SK-N-SH (cell line): ENCODE measurements at regions not wholly inside any gene's neighbourhood (a gene's known extent, or its start where the extent isn't known, plus 50 kb on each side); places are given as distances from the start of the nearest gene placed in this dataset.

Experiments used
- CTCF ChIA-PET: fragments of 300-600, 350-600 bp; formaldehyde crosslinking; extraction: SDS; loops from one replicate; lab custom pipeline; 2021; lab: Yijun Ruan, JAX
- POLR2A ChIA-PET: fragments of 350-600 bp; sonication (Branson Sonifier 250); formaldehyde crosslinking; extraction: SDS; loops from one replicate; lab custom pipeline; 2020; ENCODE audit warnings: antibody characterized with exemption, inconsistent platforms; lab: Yijun Ruan, JAX
- DNase-seq: peaks from one replicate; pipeline ENCODE4 v3.0.0; 2012
- H2AFZ ChIP-seq: fragments of 200-600 bp; sonication (generic); 2 replicates; pipeline ENCODE4 v1.8.1; 2016; ENCODE audit warnings: antibody characterized with exemption, mild to moderate bottlenecking, low read depth
- H3F3A ChIP-seq: fragments of 200-600 bp; sonication (generic); replicated peaks from 2 replicates; pipeline ENCODE3; 2016; ENCODE audit warnings: antibody characterized with exemption, mild to moderate bottlenecking; ENCODE audit not compliant: insufficient read depth
- H3K27ac ChIP-seq, 2 experiments: fragments of 200-500 bp in 1 of 2; fragments of 200-600 bp in 1 of 2; sonication (Bioruptor generic) in 1 of 2; sonication (generic), shearing (Covaris generic) in 1 of 2; 2 replicates each; pipeline versions ENCODE4 v1.5.1 to v1.6.1; 2014 to 2016; ENCODE audit warnings: low read depth in 2 of 2, inconsistent platforms in 1 of 2, low read length in 1 of 2, mild to moderate bottlenecking in 1 of 2, mixed read lengths in 1 of 2
- H3K27me3 ChIP-seq: fragments of 200-600 bp; sonication (generic), shearing (Covaris generic); 2 replicates; pipeline ENCODE4 v1.6.1; 2016; ENCODE audit warnings: mixed run types; ENCODE audit not compliant: insufficient read depth
- H3K36me3 ChIP-seq, 2 experiments: fragments of 200-500 bp in 1 of 2; fragments of 200-600 bp in 1 of 2; sonication (Bioruptor generic) in 1 of 2; sonication (generic) in 1 of 2; replicated peaks in 1 of 2; 2 replicates each; pipeline versions ENCODE3 to v1.5.1; 2014 to 2016; ENCODE audit warnings: low read length in 1 of 2, mild to moderate bottlenecking in 1 of 2; ENCODE audit not compliant: insufficient read depth in 2 of 2, control insufficient read depth in 1 of 2
- H3K4me1 ChIP-seq, 2 experiments: fragments of 200-500 bp in 1 of 2; fragments of 200-600 bp in 1 of 2; sonication (Bioruptor generic) in 1 of 2; sonication (generic), shearing (Covaris generic) in 1 of 2; 2 replicates each; pipeline versions ENCODE4 v1.5.1 to v1.6.1; 2014 to 2016; ENCODE audit warnings: low read depth in 1 of 2, low read length in 1 of 2, mixed run types in 1 of 2; ENCODE audit not compliant: insufficient read depth in 2 of 2, control insufficient read depth in 1 of 2
- H3K4me2 ChIP-seq: fragments of 200-600 bp; sonication (generic), shearing (Covaris generic); 2 replicates; pipeline ENCODE4 v1.6.1; 2017; ENCODE audit warnings: mixed run types
- H3K4me3 ChIP-seq, 2 experiments: fragments of 200-500 bp in 1 of 2; fragments of 200-600 bp in 1 of 2; sonication (Bioruptor generic) in 1 of 2; sonication (generic), shearing (Covaris generic) in 1 of 2; 2 replicates each; pipeline versions ENCODE4 v1.5.1 to v1.8.1; 2014 to 2016; ENCODE audit warnings: low read depth in 2 of 2, inconsistent platforms in 1 of 2, low read length in 1 of 2, mild to moderate bottlenecking in 1 of 2, mixed read lengths in 1 of 2, moderate library complexity in 1 of 2
- H3K79me2 ChIP-seq: fragments of 200-600 bp; sonication (generic); 2 replicates; pipeline ENCODE4 v1.8.1; 2017; ENCODE audit warnings: mild to moderate bottlenecking; ENCODE audit not compliant: insufficient read depth
- H3K9ac ChIP-seq: fragments of 200-600 bp; sonication (generic); 2 replicates; pipeline ENCODE4 v1.6.1; 2017; ENCODE audit warnings: mixed run types
- H3K9me2 ChIP-seq: fragments of 200-600 bp; sonication (generic); 2 replicates; pipeline ENCODE4 v1.6.1; 2017; ENCODE audit warnings: mixed run types
- H3K9me3 ChIP-seq: fragments of 200-600 bp; sonication (generic); 2 replicates; pipeline ENCODE4 v1.6.1; 2017; ENCODE audit warnings: mixed run types, mild to moderate bottlenecking, moderate library complexity
- H4K20me1 ChIP-seq: fragments of 200-600 bp; sonication (generic); 2 replicates; pipeline ENCODE4 v1.6.1; 2017; ENCODE audit warnings: mild to moderate bottlenecking, mixed run types; ENCODE audit not compliant: insufficient read depth
- CHD2 ChIP-seq: fragments of 150-350 bp; IDR thresholded peaks from 2 replicates; pipeline ENCODE4 v1.6.1; 2018; ENCODE audit warnings: low read length; ENCODE audit not compliant: partially characterized antibody
- ELF1 ChIP-seq: IDR thresholded peaks from 2 replicates; pipeline ENCODE4 v1.4.0; 2012
- EP300 ChIP-seq, 2 experiments: IDR thresholded peaks; 2 replicates each; pipeline versions ENCODE4 v1.4.0 to v1.6.1; 2012; ENCODE audit warnings: borderline replicate concordance in 1 of 2, low read depth in 1 of 2, low read length in 1 of 2
- FOSL2 ChIP-seq: IDR thresholded peaks from 2 replicates; pipeline ENCODE4 v1.4.0; 2012; ENCODE audit warnings: low read depth, mild to moderate bottlenecking, moderate library complexity, borderline replicate concordance
- FOXJ3 ChIP-seq: sonication (generic); formaldehyde crosslinking; IDR thresholded peaks from 2 replicates; pipeline ENCODE4 v1.5.1; 2020; ENCODE audit warnings: mild to moderate bottlenecking, missing genetic modification reagents
- FOXM1 ChIP-seq: IDR thresholded peaks from 2 replicates; pipeline ENCODE4 v1.4.0; 2012; ENCODE audit warnings: low read depth, mild to moderate bottlenecking
- IRF3 ChIP-seq: fragments of 150-350 bp; IDR thresholded peaks from 2 replicates; pipeline ENCODE4 v1.6.1; 2016; ENCODE audit warnings: mild to moderate bottlenecking, low read depth, low read length
- MEF2A ChIP-seq: IDR thresholded peaks from 2 replicates; pipeline ENCODE4 v1.4.0; 2012; ENCODE audit warnings: low read depth, borderline replicate concordance
- NRF1 ChIP-seq: IDR thresholded peaks from 2 replicates; pipeline ENCODE4 v1.6.1; 2012; ENCODE audit warnings: low read depth, mild to moderate bottlenecking, low read length
- POLR2AphosphoS5 ChIP-seq: IDR thresholded peaks from 2 replicates; pipeline ENCODE4 v1.6.1; 2012; ENCODE audit warnings: low read depth, low read length
- RAD21 ChIP-seq: IDR thresholded peaks from 2 replicates; pipeline ENCODE4 v1.6.1; 2012; ENCODE audit warnings: mild to moderate bottlenecking, low read length
- RCOR1 ChIP-seq: fragments of 150-350 bp; IDR thresholded peaks from 2 replicates; pipeline ENCODE4 v1.6.1; 2017; ENCODE audit warnings: antibody characterized with exemption, low read length
- RXRA ChIP-seq: IDR thresholded peaks from 2 replicates; pipeline ENCODE4 v1.4.0; 2012; ENCODE audit warnings: low read depth, mild to moderate bottlenecking, borderline replicate concordance
- SIN3A ChIP-seq: IDR thresholded peaks from 2 replicates; pipeline ENCODE4 v1.6.1; 2012; ENCODE audit warnings: low read depth, mild to moderate bottlenecking, low read length, moderate library complexity, borderline replicate concordance
- SMC3 ChIP-seq: IDR thresholded peaks from 2 replicates; pipeline ENCODE4 v1.6.1; 2012; ENCODE audit warnings: low read depth, low read length, improper control_type of control experiment
- TAF1 ChIP-seq: IDR thresholded peaks from 2 replicates; pipeline ENCODE4 v1.6.1; 2012; ENCODE audit warnings: low read depth, mild to moderate bottlenecking, low read length, moderate library complexity, borderline replicate concordance
- USF1 ChIP-seq: IDR thresholded peaks from 2 replicates; pipeline ENCODE4 v1.4.0; 2012; ENCODE audit warnings: low read depth, borderline replicate concordance
- WGBS: methylation state at CpG from one replicate; pipeline ENCODE4 v1.1.6; 2017; ENCODE audit warnings: low lambda C conversion rate; 5-methylcytosine and 5-hydroxymethylcytosine counted together
- TF ChIP-seq, protein P1 (sequence below): fragments of 150-350 bp; IDR thresholded peaks from 2 replicates; pipeline ENCODE4 v1.6.1; 2017; ENCODE audit warnings: antibody characterized with exemption, low read length, low read depth, borderline replicate concordance
- TF ChIP-seq, protein P2 (sequence below): IDR thresholded peaks from 2 replicates; pipeline ENCODE4 v1.4.0; 2012; ENCODE audit warnings: low read depth, borderline replicate concordance

- Histone ChIP-seq H3K79me2 (no peaks in the 10 kb centered on the region), H3F3A (no peaks in the 10 kb centered on the region), H3K9me2 (no peaks in the 10 kb centered on the region; the same call in 1 of the 2 replicates), H3K9ac (no peak overlapping the region), H2AFZ (no peak overlapping the region), H3K27me3 (no peaks in the 10 kb centered on the region), H3K4me3 (no peak overlapping the region), H3K9me3 (no peaks in the 10 kb centered on the region), H3K4me2 (no peak overlapping the region), H3K27ac (no peak overlapping the region), H4K20me1 (no peaks in the 10 kb centered on the region), H3K4me1 (no peaks in the 10 kb centered on the region), H3K36me3 (no peaks in the 10 kb centered on the region)
- POLR2A ChIA-PET = no interaction called here
- CTCF ChIA-PET = no interaction called here
- no peak for TF ChIP-seq FOXJ3 (CRISPR knock-in tag)
- TF ChIP-seq CHD2 = no peak
- no peak for TF ChIP-seq FOXM1
- no peak for TF ChIP-seq ELF1
- no peak for TF ChIP-seq NRF1
- TF ChIP-seq USF1 = no peak
- no peak for TF ChIP-seq EP300 (IDR thresholded peaks at IDR 0.05; ENCODE audit: borderline replicate concordance in 1 of 2, low read depth in 1 of 2, low read length in 1 of 2)
- DNase-seq = no peak
- WGBS = 15% methylated on average over 4 of the region's 4 CpGs
Observed at GRCh38 chr4:60847614-60848013, 352.5 kb upstream of the ADGRL3 start.

GRCh38 chr4:60857130-60857753, 342.9 kb upstream of the ADGRL3 start:
- no peaks in the 10 kb centered on the region for H3K4me1 ChIP-seq
- H3K27me3 ChIP-seq = no peaks in the 10 kb centered on the region
- H3K36me3 ChIP-seq = no peaks in the 10 kb centered on the region
- H3K4me2 ChIP-seq = no peak overlapping the region
- CTCF ChIA-PET = no interaction called here
- H3K27ac ChIP-seq = no peak overlapping the region
- H3F3A ChIP-seq = no peaks in the 10 kb centered on the region
- H4K20me1 ChIP-seq = no peaks in the 10 kb centered on the region
- TF ChIP-seq, protein P1, sequence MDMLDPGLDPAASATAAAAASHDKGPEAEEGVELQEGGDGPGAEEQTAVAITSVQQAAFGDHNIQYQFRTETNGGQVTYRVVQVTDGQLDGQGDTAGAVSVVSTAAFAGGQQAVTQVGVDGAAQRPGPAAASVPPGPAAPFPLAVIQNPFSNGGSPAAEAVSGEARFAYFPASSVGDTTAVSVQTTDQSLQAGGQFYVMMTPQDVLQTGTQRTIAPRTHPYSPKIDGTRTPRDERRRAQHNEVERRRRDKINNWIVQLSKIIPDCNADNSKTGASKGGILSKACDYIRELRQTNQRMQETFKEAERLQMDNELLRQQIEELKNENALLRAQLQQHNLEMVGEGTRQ = no peak
- TF ChIP-seq IRF3 = no peak
- TF ChIP-seq, protein P2, sequence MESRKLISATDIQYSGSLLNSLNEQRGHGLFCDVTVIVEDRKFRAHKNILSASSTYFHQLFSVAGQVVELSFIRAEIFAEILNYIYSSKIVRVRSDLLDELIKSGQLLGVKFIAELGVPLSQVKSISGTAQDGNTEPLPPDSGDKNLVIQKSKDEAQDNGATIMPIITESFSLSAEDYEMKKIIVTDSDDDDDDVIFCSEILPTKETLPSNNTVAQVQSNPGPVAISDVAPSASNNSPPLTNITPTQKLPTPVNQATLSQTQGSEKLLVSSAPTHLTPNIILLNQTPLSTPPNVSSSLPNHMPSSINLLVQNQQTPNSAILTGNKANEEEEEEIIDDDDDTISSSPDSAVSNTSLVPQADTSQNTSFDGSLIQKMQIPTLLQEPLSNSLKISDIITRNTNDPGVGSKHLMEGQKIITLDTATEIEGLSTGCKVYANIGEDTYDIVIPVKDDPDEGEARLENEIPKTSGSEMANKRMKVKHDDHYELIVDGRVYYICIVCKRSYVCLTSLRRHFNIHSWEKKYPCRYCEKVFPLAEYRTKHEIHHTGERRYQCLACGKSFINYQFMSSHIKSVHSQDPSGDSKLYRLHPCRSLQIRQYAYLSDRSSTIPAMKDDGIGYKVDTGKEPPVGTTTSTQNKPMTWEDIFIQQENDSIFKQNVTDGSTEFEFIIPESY = no peak
- no peak for TF ChIP-seq TAF1
- no peak for TF ChIP-seq EP300 (IDR thresholded peaks at IDR 0.05; ENCODE audit: borderline replicate concordance in 1 of 2, low read depth in 1 of 2, low read length in 1 of 2)
- no peak for TF ChIP-seq FOXM1
- TF ChIP-seq RCOR1 = no peak
- TF ChIP-seq MEF2A = no peak
- no peak for TF ChIP-seq RXRA
- no peak for TF ChIP-seq FOSL2
- TF ChIP-seq POLR2AphosphoS5 = no peak
- TF ChIP-seq SIN3A = no peak
- no peak for TF ChIP-seq USF1
- TF ChIP-seq SMC3 = no peak
- no peak for TF ChIP-seq RAD21
- H3K4me3 ChIP-seq = no peak overlapping the region
- DNase-seq = no peak
- H2AFZ ChIP-seq = no peak overlapping the region
- no peaks in the 10 kb centered on the region for H3K79me2 ChIP-seq
- no peaks in the 10 kb centered on the region for H3K9me3 ChIP-seq
- H3K9ac ChIP-seq = no peak overlapping the region
- POLR2A ChIA-PET = no interaction called here
- H3K9me2 ChIP-seq = no peaks in the 10 kb centered on the region
- WGBS = 31% methylated on average over 6 of the region's 6 CpGs
